ENCODE measurements at regions not wholly inside any gene's neighbourhood (a gene's known extent, or its start where the extent isn't known, plus 50 kb on each side); places are given as distances from the start of the nearest gene placed in this dataset.

DNA sequence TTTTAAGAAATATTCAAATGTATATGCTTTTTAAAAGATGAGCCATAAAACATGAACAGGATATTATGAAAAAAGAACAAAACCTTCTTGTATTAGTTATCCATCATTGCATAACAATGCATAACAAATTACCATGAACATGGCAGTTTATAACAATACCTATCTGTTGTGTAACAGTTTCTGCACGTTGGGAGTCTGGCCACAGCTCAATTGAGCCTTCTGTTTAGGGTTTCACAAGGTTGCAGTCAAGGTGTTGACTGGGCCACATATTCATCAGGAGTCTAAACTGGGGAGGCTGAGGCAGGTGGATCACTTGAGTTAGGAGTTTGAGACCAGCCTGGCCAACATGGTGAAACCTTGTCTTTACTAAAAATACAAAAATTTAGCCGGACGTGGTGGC is 149.4 kb upstream of the SMLR1 start:
- TF ChIP-seq, protein P1, sequence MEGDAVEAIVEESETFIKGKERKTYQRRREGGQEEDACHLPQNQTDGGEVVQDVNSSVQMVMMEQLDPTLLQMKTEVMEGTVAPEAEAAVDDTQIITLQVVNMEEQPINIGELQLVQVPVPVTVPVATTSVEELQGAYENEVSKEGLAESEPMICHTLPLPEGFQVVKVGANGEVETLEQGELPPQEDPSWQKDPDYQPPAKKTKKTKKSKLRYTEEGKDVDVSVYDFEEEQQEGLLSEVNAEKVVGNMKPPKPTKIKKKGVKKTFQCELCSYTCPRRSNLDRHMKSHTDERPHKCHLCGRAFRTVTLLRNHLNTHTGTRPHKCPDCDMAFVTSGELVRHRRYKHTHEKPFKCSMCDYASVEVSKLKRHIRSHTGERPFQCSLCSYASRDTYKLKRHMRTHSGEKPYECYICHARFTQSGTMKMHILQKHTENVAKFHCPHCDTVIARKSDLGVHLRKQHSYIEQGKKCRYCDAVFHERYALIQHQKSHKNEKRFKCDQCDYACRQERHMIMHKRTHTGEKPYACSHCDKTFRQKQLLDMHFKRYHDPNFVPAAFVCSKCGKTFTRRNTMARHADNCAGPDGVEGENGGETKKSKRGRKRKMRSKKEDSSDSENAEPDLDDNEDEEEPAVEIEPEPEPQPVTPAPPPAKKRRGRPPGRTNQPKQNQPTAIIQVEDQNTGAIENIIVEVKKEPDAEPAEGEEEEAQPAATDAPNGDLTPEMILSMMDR (IDR thresholded peaks at IDR 0.05; ENCODE audit: low read depth, low read length): no peak
- TF ChIP-seq EZH2phosphoT487 (IDR thresholded peaks at IDR 0.05; ENCODE audit: low read depth): no peak

Data from OCI-LY3 (cell line).